ENCODE measurements at regions not wholly inside any gene's neighbourhood (a gene's known extent, or its start where the extent isn't known, plus 50 kb on each side); places are given as distances from the start of the nearest gene placed in this dataset.
A peak's percentile ranks its signal among the peaks of the same experiment; 100 is the strongest.

DNA sequence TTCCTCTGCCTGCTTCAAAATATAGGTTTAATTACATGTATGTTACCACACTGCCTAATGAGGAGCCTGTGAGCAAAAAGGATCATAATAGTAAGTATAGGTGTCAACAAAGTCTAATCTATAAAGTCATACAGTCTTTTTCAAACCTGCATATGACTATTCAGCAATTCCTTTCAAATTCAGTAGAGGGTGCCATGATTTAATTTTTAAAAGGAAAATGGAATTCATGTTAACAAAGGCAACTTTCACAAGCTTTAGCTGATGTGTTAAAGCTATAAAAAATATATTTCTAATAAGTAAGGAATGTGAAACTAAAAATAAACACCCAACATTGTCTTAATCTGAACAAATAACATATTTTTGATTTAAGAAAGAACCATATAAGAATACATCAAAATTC, 52.1 kb downstream of the MPP7 start:
- peak; percentile 19 for DNase-seq (ENCODE audit: low read depth)

DNA sequence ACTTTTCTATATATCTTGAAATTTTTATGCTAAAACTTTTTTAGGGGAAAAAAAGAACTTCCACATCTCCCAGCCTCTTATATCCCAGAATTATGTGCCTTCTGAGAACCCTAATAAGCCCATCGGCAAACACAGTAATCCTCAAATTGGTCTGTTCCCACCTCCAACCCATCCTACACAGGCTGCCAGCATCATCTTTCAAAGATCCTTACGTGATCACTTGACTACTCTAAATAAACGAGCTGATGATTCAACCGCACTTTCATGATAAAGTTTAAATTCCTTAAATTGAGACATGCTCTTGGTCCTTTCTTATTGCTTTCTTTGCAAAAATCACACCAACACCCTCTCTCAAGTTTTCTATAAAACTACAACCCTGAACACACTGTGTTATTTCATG, 52.5 kb downstream of the MPP7 start:
- DNase-seq (ENCODE audit: low read depth) = no peak

DNA sequence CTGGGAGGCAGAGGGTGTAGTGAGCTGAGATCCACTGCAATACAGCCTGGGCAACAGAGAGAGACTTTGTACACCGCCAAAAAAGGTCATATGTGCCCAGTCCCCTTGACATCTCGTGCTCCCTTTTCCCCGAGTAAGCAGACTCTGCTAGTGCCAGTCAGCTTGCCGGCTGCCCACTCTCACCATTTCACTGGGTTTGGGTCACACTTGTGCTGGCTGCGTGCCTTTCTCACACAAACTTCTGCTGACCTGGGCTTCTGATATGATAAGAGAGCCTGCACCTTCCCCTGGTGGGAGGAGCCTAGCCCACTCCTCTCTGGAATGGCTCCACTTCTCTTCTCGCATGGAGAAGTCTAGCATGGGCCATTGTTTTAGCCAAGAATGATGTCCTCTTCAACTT, 53.4 kb downstream of the MPP7 start:
- DNase-seq (ENCODE audit: low read depth) = no peak

DNA sequence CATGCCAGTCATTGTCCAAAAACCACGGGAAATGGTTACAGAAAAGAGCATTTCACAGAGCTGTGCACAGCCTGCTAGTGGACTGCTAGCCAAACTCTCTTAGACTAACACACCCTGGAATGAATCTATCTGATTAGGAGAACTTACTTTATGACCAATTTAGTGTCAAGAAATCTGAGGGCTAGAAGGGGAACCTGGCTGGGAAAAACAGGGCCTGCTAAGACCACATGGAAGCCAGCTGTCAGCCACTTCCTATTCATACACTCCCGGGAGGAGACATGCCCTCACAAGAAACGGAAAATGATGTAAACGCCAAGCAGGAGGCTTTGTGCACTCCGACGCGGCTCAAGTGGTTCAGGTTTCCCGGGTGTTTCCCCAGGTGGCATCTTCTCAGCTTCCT, 54.8 kb downstream of the MPP7 start:
- DNase-seq (ENCODE audit: low read depth) = no peak

DNA sequence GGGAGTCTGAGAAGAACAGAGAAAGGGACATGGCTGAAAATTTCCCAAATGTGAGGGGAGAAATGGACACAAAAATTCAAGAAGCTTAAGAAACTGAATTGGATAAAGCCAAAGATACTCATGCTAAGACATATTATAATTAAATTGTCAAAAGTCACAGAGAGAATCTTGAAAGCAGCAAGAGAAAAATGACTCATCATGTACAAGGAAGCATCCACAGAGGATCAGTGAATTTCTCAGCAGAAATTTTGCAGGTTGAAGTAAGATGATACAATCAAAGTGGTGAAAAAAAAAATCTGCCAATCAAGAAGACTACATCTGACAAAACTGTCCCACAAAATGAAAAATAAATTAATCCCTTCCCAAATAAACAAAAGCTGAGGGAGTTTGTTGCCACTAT, 56.8 kb downstream of the MPP7 start:
- DNase-seq (ENCODE audit: low read depth) = no peak

DNA sequence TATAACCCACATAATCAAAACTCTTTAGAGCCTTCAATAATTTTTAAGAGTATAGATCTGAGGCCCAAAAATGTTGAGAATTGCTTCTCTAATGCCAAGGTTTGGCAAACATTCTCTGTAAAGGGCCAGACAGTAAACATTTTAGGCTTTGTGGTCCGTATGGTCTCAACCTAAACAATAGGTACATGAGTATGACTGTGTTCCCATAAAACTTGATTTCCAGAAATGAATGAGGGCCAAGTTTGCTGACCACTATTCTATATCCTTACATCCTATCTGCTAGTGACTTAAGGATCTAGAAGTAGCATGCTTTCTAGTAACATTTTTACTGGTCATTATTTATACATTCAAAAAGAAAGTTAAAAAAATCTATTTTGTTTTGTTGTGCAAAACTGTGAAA, 58.9 kb downstream of the MPP7 start:
- DNase-seq (ENCODE audit: low read depth) = no peak

DNA sequence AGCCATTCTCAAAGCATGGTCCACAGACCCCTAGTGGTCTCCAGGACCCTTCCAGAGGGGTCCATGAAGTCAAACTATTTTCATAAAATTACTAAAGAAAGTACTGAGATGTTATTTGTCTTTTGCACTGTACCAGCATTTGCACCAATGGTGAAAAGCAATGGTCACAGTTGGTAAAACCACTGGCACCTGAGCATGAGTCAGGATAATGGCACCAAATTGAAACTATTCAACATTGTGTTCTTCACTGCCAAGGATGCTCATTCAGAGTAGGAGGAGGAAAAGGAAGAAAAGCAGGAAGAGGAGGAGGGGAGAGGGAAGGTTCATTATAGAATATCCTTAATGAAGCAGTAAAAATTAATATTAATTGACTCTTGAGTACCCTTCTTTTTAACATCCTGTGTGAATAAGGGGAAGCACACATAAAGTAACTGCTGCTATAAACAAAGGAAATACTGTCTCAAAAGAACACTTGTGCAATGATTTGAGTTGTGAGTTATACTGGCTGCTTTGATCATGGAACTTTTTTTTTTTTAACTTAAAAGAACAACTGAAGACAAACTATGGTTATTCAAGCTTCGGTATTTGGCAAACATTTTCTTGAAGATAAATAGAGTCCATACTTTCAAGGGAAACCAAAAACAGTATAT, 60.2 kb downstream of the MPP7 start:
- DNase-seq (ENCODE audit: low read depth) = peak; percentile 10

DNA sequence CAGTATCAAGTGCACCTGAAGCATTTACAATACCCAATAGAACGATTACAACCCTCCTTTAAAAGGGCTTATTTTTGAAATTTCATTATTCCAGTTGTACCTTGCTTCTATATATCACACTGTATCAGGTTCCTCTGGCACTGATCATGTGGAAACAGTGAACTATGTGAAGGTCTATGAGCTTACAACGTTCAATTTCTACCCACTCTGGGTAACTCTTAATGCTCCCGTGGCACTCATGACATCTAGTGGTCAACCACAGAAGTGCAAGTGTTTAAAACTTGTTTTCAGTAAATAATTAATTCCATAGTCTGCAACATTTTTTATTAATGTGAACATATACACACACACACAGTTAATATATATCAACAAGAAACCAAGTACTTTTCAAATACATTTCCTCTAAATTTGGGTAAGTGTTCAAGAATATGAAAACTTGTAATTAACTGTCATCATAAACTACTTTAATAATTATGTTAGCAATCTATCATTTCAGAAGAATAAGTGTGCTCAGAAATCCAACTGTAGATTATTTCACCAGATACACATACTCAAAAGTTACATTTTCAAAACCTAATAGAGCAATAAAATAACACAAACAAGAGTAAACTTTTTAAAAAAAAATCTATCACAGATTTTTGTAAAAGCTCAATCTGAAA, 61.0 kb downstream of the MPP7 start:
- peak; percentile 49 for DNase-seq (ENCODE audit: low read depth)

DNA sequence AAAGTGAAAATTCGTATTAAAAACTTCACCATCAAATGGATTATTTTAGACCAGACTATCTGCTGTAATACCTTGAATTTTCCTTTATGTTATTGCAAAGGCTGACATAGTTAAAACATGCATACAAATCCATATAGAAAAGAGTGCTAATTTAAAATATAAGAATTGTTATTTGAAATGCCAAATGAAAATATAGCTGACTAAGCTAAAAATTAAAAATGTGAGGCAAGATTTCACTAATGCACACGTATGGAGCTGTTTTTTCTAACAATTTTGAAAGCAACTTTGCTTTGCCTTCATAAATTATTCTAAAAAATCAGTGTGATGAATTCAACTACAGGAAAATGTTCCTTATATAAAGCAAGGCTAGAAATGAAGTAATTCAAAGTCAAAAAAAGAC, 62.5 kb downstream of the MPP7 start:
- no peak for DNase-seq (ENCODE audit: low read depth)

DNA sequence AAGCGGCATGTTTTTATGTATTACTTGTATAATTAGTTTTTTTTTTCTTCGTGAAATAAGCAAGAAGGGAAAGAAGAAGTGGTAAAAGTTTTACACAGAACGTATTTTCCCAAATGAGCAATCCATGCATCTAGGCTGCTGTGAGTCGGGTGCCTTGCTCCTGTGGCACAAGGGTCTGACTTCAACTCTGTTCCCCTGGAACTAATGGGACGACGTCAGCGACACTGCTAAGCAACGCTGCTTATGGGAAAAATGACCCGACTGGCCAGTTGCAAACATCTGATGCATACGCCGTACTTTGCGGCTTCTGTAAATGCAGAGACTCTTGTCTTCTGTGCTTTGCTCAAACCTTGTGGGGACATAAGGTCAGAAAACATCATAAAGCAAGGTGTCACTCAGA, 66.3 kb downstream of the MPP7 start:
- peak; percentile 6 for DNase-seq (ENCODE audit: low read depth)

DNA sequence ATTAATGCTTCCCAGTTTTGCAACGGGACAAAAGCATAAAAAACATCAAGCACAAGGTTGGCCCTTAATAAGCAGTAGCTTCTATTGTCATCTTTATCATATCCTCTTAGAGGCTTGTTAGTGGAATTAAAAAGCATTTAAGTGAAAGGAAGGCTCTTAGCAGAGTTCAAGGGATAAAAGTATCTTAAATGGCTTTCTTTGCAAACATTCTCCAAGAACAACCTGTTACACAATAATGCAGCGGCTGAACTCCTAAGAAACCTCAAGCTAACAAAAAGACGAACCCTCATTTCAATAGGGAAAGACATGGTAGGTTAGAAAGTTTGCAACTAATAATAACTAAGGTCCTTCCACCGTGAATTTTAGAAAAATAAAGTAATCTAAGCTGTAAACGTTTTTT, 82.1 kb downstream of the MPP7 start:
- DNase-seq (ENCODE audit: low read depth) = no peak

DNA sequence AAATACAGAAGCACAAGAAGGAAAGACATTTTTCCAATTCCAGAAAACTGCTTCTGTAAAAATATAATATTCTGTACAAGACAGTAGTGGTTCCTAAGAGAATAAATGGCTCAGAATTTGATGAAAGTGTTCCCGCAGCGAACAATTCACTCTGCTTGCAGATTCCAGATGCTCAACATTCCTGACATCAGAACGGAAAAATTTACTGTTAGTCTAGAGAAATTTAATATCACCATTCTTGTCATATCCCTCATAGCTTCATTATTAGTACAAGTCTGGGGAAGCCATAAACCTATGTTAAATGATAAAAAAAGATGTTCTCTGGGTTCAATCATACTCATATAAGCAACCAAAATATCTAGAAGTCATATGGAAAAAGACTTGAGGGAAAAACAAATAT, 83.6 kb downstream of the MPP7 start:
- DNase-seq (ENCODE audit: low read depth) = peak; percentile 10

DNA sequence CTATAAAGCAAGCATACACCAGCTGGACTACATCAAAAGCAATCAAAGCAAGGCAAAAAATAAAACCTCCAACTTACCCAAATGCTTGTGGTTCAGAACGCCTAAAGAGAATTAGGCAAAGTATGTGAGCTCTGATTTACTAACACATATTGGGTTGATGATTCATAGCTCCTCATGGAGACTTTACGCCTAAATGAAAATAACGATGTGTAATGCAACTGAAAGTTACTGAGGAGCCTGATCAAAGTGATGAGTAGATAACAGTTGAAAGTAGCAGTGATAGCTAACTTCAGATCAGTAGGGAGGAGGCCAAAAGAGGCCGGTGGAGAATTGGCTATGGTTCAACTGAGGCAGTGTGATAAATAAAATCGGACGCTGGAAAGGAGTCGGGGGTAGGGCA, 85.0 kb downstream of the MPP7 start:
- DNase-seq (ENCODE audit: low read depth) = peak; percentile 83

DNA sequence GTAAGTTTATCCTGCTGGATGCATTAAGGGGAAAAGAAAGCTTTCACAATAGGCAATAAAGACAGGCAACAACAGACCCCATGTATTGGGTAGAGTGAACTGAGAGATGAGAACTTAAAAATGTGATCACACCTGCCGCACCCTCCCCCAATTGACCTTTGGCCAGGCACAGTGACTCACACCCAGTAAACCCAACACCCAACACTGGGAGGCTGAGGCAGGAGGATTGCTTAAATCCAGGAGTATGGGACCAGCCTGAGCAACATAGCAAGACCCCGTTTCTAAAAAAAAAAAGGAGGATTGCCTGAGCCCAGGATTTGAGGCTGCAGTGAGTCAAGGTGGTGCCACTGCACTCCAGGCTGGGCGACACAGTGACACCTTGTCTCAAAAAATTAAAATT, 86.9 kb downstream of the MPP7 start:
- DNase-seq (ENCODE audit: low read depth) = no peak

DNA sequence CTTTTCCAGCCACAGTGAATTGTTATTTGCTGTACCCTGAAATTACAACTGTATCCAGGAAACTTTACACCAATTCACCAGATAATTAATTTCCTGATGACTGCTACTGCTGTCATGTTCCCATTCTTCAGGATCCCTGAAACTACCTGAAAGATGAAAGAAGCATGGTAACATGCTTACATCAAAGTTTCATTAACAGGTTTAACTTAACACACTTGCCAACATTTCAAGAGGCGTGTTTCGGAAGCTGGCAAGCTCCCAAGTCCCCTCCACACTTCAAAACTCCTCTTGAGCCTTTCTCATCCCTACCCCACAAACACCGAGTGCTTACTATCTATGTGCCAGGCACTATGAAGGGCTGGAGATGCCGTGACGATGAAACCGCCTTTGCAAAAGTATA, 88.6 kb downstream of the MPP7 start:
- DNase-seq (ENCODE audit: low read depth) = no peak

DNA sequence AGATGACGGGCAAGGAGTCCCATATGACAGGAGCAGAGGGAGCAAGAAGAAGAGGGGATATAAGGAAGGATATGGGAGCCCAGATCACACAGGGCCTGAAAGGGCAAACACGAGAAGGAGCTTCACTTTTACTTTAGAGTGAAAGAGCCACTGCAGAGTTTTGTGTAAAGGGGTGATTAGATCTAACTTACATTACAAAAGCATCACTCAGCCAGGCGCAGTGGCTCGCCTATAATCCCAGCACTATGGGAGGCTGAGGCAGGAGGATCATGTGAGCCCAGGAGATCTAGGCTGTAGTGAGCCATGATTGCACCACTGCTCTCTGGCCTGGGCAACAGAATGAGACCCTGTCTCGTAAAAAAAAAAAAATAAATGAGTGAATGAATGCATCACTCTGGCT, 91.1 kb downstream of the MPP7 start:
- DNase-seq (ENCODE audit: low read depth) = no peak

DNA sequence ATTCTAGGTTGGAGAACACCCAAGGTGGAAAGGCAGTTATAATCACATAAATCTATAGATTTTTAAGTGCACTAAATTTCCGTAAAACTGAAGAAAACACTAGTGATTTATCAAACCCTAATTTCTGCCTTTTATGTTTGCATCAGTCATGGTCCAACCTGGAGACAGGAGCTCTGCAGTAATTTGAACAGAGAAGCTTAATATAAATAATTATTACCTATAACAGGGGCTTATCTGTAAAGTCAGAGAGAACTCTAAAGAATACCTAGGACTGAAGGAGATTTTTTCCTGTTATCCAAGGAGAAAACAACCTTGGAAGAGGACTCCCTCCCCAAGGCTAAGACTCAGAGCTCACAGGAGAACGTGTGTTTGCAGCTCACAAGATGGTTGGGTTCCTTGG, 95.1 kb downstream of the MPP7 start:
- no peak for DNase-seq (ENCODE audit: low read depth)

DNA sequence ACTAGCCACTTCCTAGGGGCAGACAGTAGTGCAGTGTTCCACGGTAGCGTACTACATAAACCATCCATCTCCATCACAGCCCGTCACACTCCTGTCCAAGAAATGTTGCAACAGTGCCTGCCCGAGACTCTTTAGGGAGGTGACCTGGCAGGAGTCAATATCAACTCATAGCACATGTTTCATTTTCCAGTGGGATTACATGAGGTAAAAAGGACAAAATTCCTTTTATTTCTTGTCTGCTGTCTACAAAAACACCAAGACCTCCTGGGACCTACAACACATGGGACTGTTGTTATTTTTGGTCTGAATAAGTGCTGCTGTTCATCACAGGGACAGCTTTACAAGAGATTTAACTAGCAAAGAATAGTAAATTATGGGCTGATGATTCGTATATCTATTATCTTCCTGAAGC, 99.9 kb downstream of the MPP7 start:
- peak; percentile 42 for DNase-seq (ENCODE audit: low read depth)

DNA sequence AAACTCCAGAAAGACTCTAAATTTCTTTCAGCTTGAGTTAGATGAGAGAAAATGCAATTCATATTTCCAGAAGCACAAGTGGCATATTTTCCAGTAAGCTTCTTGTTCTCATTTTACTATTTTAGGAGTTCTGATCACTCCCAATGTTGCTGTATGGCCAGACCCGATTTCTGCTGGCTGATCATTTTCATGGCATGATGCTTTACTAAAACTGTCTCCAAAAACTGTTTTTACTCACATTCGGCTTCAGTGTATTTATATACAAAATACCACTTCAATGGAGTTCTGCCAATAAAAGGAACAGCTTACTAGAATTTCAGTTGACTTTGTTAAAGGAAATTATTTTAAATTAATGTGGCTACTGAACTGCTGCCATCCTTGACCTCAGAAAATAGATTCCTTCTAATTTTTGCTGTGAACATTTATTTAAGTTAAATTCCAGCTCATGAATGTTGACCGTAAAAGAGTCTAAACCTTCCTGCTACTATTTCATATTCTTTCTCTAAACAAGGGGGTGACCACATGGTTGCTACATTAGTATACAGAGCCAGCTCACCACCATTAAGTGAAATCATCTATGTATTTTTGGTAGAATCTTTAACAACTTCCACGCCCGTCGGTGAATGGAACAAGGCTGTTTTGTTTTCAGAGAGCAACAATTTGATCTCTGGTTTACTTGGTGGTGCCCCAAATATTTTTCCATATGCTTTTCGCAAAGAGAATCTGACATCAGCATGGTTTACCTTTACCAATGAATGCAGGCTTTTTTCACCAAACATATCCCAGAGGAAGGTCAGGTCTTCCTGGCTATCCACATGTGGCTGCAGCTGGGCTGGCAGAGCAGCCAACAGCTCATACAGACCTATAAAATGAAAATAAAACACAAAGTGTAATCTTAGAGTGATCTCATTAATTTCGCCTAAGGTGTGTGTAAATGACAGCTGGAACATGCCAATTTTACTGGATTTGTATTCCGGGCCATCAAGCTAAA, 101.2 kb downstream of the MPP7 start:
- DNase-seq (ENCODE audit: low read depth) = peak; percentile 42

DNA sequence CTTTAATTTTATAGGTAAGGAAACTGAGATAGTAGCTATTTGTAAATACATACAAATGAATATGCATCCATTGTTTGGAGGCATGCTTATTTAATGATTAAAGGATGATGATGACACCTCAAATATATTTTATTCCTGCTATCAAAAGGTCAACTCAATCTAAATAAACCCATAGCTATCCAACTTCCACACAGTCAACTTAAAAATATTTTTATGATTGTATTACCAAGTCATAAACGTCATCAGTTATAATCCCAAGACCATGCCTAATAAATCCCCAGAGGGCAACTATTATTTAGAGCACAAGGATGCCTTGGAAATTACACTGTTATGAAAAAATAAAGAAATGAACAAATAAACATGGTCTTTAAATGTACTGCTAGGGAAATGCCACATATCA, 102.1 kb downstream of the MPP7 start:
- DNase-seq (ENCODE audit: low read depth) = peak; percentile 46

DNA sequence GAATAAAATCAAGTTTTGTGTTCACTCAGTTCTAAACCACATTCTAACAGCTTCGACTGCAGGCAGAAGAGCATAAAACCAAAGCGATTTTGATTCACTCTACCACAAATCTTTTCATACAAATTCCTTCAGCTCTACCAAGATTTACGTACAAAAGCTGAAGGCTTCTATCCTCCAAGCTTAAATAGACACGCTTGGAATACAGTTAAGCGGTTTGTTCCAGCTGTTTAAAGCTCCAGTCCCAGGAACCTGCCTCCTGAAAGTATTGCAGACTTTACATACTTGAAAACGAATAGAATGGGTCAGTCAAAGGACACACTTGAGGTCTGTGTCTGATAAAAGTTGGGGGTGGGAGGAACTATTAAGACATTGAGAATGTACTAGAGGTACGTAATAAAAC, 102.9 kb downstream of the MPP7 start:
- peak; percentile 12 for DNase-seq (ENCODE audit: low read depth)

DNA sequence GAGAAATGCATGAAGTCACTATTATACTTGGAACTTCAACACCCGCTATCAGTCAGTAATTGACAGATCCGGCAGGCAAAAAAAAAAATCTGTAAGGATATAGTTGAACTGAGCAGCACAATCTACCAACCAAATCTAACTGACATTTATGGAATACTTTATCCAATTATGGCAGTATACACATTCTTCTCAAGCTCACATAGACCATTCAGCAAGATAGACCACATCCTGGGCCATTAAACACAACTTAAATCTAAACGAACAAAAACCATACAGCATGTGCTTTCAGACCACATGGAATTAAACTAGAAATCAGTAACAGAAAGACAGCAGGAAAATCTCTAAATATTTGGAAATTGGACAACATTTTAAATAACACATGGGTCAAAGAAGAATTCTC, 112.7 kb downstream of the MPP7 start:
- no peak for DNase-seq (ENCODE audit: low read depth)

DNA sequence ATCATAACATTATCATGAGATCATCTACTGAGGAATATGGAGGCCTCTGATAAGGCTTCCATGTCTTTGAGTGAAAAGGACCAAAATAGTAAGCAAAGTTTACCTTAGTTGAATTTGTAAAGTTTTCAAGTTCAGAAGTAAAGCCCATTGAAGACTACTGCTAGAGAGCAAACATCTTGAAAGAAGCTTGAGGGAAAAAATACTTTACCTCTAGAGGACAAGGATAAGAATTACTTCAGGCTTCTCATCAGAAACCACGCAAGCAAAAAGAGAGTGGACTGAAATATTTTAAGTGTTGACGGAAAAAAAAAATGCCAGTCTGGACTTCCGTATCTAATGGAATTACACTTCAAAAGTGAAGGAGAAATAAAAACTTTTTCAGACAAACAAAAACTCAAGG, 114.3 kb downstream of the MPP7 start:
- DNase-seq (ENCODE audit: low read depth) = no peak

All from M059J (cell line).